GM23248 (cell line): ENCODE measurements at regions not wholly inside any gene's neighbourhood (a gene's known extent, or its start where the extent isn't known, plus 50 kb on each side); places are given as distances from the start of the nearest gene placed in this dataset.

ENCODE experiments used
- EZH2 ChIP-seq: fragments of 200-600 bp; sonication (generic); IDR thresholded peaks from 2 replicates; pipeline ENCODE4 v1.6.1; 2018; ENCODE audit warnings: antibody characterized with exemption, mild to moderate bottlenecking; ENCODE audit not compliant: insufficient read depth, poor library complexity, severe bottlenecking
- EZH2phosphoT487 ChIP-seq: fragments of 200-600 bp; sonication (generic); IDR thresholded peaks from 2 replicates; pipeline ENCODE4 v1.6.1; 2018; ENCODE audit warnings: antibody characterized with exemption, moderate library complexity, mild to moderate bottlenecking, low read depth; ENCODE audit not compliant: insufficient read depth

DNA sequence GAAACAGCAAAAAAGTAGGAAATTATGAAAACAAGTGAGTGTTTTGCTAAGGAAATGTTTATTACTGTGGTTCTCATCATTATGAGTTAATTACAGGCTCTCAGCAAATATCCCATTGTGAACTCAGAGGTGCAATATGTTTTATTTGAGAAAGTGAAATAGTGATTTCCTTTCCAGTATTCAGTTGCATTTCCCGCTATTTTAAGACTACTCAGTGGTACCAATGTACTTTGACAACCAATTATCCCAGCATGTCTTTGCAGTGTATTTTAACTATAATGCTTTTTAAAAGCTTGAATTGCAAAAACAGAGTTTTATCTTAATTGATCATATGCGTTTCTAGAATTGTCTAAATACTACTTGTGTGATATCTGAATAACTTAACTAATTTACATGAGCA lies 383.8 kb upstream of the TENM3 start:
- TF ChIP-seq EZH2, result no peak
- no peak for TF ChIP-seq EZH2phosphoT487
